ENCODE measurements at regions not wholly inside any gene's neighbourhood (a gene's known extent, or its start where the extent isn't known, plus 50 kb on each side); places are given as distances from the start of the nearest gene placed in this dataset.

GRCh38 chr6:94050515-94050914, 631.2 kb upstream of the EPHA7 start:
- TF ChIP-seq ZBTB33 (IDR thresholded peaks at IDR 0.05) (no peak), CTCF (IDR thresholded peaks at IDR 0.05; ENCODE audit: low read depth, low read length, missing input control) (no peak), REST (IDR thresholded peaks at IDR 0.05) (no peak), TAF1 (conservative IDR thresholded peaks at IDR 0.05) (no peak), HNF4A (conservative IDR thresholded peaks at IDR 0.05) (no peak), SP1 (IDR thresholded peaks at IDR 0.05) (no peak), MAX (IDR thresholded peaks at IDR 0.05) (no peak), HNF4G (IDR thresholded peaks at IDR 0.05) (no peak), EGR1 (IDR thresholded peaks at IDR 0.05; ENCODE audit: low read depth in 2 of 2) (no peak)
